Neutrophil (primary cell): ENCODE measurements at regions not wholly inside any gene's neighbourhood (a gene's known extent, or its start where the extent isn't known, plus 50 kb on each side); places are given as distances from the start of the nearest gene placed in this dataset.
A peak's percentile ranks its signal among the peaks of the same experiment; 100 is the strongest.

Experiments
- H3K27ac ChIP-seq: fragments of 200-600 bp; sonication (generic); 2 replicates; pipeline ENCODE4 v1.5.1; 2016; ENCODE audit warnings: mild to moderate bottlenecking, moderate library complexity
- H3K27me3 ChIP-seq: fragments of 200-600 bp; sonication (generic); 2 replicates; pipeline ENCODE4 v1.6.0; 2016; ENCODE audit warnings: mild to moderate bottlenecking
- H3K36me3 ChIP-seq: fragments of 200-600 bp; sonication (generic); 2 replicates; pipeline ENCODE4 v1.5.1; 2017
- H3K4me1 ChIP-seq, 2 experiments: fragments of 200-600 bp in 1 of 2; sonication (generic) in 1 of 2; 1 replicate in 1 of 2; 2 replicates in 1 of 2; pipeline versions ENCODE4 v1.5.1 to v1.6.1; 2013 to 2016; ENCODE audit warnings: low read depth in 1 of 2, low read length in 1 of 2, mild to moderate bottlenecking in 1 of 2, moderate library complexity in 1 of 2; ENCODE audit not compliant: control insufficient read depth in 1 of 2, insufficient read depth in 1 of 2
- H3K4me3 ChIP-seq, 2 experiments: fragments of 200-600 bp in 1 of 2; sonication (generic) in 1 of 2; 1 replicate in 1 of 2; 2 replicates in 1 of 2; pipeline ENCODE4 v1.5.1; 2013 to 2016; ENCODE audit warnings: low read depth in 1 of 2, low read length in 1 of 2, mild to moderate bottlenecking in 1 of 2, moderate library complexity in 1 of 2
- H3K9me3 ChIP-seq: fragments of 200-600 bp; sonication (generic); 2 replicates; pipeline ENCODE4 v1.5.1; 2016
- CTCF ChIP-seq: fragments of 200-600 bp; sonication (generic); IDR thresholded peaks from 2 replicates; pipeline ENCODE4 v1.5.1; 2016; ENCODE audit warnings: antibody characterized with exemption

DNA sequence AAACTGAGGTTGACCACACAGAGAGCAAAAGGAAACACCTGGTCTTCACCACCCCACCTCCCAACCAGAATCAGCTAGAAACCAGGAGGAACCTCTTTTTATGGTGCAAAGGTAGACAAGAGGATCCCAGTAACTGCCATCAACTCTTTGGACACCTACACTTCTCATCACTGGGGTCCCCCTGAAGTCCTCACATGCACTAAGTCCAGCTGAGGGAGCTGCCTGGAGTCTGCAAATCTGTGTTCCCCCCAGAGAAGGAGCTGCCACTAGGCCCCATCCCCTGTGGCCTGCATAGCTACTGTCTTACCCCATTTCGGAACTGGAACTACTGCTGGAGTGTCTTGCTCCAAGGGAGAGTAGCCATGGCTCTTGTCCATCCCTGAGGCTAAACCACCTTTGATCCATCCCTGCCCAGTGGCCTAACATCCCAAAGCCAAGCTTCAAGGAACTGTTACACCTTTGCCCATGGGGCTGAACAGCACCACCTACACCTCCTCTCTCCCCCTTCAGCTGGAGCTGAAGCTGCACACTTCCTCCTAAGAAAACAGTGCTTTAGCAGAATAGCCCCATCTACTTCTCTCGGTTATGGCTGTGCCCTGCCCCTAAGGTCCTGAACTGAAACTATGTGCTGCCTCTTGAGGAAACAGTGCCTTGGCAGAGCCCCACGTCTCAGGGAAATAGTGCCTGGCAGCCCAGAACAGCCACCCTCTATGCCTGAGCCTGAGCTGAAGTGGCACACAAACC is 85.4 kb upstream of the CD53 start:
- no peak for TF ChIP-seq CTCF
- no peak overlapping the region for H3K4me3 ChIP-seq
- no peak overlapping the region for H3K27ac ChIP-seq
- H3K36me3 ChIP-seq: no peaks in the 10 kb centered on the region
- H3K9me3 ChIP-seq: no peaks in the 10 kb centered on the region
- H3K4me1 ChIP-seq: no peaks in the 10 kb centered on the region
- H3K27me3 ChIP-seq: no peaks in the 10 kb centered on the region

DNA sequence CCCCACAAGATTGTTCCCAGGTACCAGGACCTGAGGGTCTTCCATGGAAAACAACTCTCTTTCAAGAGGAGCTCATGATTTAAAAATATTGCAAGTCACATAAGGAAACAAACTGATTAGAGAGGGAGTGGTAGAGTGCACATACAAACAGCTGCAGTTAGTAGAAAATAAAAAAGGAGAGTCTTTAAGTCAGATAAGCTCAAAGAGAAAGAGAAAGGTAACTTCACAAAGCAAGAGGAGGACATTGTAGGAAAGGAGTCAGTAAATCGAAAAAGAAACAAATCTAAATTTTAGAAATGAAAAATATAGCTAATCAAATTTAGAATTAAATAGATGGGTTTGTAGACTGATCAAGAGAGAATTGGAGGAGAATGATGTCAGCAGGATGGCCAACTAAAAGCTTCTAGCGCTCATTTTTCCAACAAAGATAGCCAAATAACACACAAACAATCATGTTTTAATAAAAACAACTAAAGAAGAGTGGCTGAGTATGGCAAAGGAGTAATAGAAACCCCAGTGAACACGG is 86.1 kb upstream of the CD53 start:
- Histone ChIP-seq H3K9me3 (no peaks in the 10 kb centered on the region), H3K4me1 (no peaks in the 10 kb centered on the region), H3K36me3 (no peaks in the 10 kb centered on the region), H3K27me3 (no peaks in the 10 kb centered on the region), H3K4me3 (no peak overlapping the region), H3K27ac (no peak overlapping the region)
- no peak for TF ChIP-seq CTCF

DNA sequence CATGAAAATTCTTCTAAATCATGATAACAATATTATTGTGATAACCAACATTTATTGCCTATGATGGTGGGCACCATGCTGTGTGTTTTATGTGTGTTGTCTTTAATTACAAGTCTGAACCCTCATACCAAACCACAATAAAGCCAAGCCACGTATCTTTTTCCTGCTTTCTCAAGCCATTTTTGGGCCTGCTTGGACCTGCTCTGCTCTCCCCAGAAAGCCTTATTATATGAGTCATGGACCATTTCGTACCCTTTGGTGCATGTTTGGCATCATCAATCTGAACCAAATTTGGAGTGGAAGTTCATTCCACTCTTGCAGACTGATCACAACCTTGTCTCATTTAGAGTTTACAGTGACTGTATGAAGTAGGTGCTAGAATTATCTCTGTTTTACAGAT is 87.3 kb upstream of the CD53 start:
- Histone ChIP-seq H3K9me3 (no peaks in the 10 kb centered on the region), H3K27me3 (peaks cover 6% of the 10 kb centered on the region), H3K27ac (no peak overlapping the region), H3K4me3 (no peak overlapping the region), H3K4me1 (no peaks in the 10 kb centered on the region), H3K36me3 (no peaks in the 10 kb centered on the region)
- no peak for TF ChIP-seq CTCF

- Histone ChIP-seq H3K27ac (no peak overlapping the region), H3K4me3 (no peak overlapping the region), H3K36me3 (no peaks in the 10 kb centered on the region), H3K27me3 (peaks cover 12% of the 10 kb centered on the region), H3K4me1 (no peaks in the 10 kb centered on the region), H3K9me3 (no peaks in the 10 kb centered on the region)
- TF ChIP-seq CTCF: no peak
Measured at GRCh38 chr1:110785055-110785454, 87.9 kb upstream of the CD53 start.

GRCh38 chr1:110783292-110783918 is 89.5 kb upstream of the CD53 start:
- Histone ChIP-seq H3K27me3 (peaks cover 28% of the 10 kb centered on the region), H3K4me3 (no peak overlapping the region), H3K36me3 (no peaks in the 10 kb centered on the region), H3K27ac (no peak overlapping the region), H3K4me1 (no peaks in the 10 kb centered on the region), H3K9me3 (no peaks in the 10 kb centered on the region)
- peak; percentile 89 for TF ChIP-seq CTCF
